Fibroblast of mammary gland (primary cell): ENCODE measurements at regions not wholly inside any gene's neighbourhood (a gene's known extent, or its start where the extent isn't known, plus 50 kb on each side); places are given as distances from the start of the nearest gene placed in this dataset.

ENCODE experiments used
- DNase-seq: peaks from one replicate; pipeline ENCODE4 v3.0.0-alpha.2; 2010; ENCODE audit warnings: low read depth
- H3K4me3 ChIP-seq: 2 replicates; pipeline ENCODE4 v1.5.1; 2011; ENCODE audit warnings: low read depth, mild to moderate bottlenecking, low read length, moderate library complexity; ENCODE audit not compliant: control insufficient read depth
- CTCF ChIP-seq: conservative IDR thresholded peaks from 2 replicates; pipeline ENCODE4 v1.5.1; 2011; ENCODE audit warnings: low read depth, low read length, inconsistent platforms; ENCODE audit not compliant: control insufficient read depth, insufficient read depth

- DNase-seq: no peak
- no peak overlapping the region for H3K4me3 ChIP-seq
- TF ChIP-seq CTCF: no peak
Measured at GRCh38 chr9:38208206-38208901, 139.3 kb upstream of the SHB start.

DNA sequence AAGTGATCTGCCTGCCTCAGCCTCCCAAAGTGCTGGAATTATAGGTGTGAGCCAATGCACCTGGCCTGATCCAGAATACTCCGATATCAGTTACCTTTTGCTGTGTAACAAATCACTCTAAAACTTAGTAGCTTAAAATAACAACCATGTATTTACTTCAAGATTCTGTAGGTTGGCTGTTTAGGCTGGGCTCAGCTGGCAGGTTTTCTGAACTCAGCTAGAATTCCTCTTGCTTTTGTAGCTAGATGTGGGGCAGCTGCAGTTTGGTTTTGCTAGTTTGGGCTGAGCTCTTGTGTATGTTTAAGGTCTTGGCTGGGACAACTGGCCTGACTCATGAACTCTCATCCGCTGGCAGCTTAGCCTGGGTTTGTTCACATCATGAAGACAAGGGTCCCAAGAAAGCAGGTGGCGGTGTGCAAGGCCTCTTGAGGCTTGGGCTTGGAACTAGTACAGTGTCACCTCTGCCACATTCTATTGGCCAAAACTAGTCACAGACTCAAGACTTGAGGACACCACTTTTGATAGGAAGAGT is 138.3 kb upstream of the SHB start:
- TF ChIP-seq CTCF: no peak
- DNase-seq: no peak
- no peak overlapping the region for H3K4me3 ChIP-seq

DNA sequence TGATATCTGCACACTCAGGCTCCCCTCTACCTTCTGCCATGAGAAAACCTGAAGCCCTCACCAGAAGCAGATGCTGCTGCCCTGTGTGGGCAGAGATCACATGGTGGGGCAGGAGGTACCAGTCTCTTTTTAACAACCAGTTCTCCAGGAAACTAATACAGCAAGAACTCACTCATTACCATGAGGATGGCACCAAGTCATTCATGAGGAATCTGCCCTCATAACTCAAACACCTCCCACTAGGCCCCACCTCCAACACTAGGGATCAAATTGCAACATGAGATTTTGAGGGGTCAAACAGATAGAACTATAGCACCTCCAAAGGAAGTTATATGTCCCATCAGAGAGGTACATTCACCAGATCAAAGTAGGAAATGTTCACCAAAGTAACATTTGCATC is 136.3 kb upstream of the SHB start:
- no peak overlapping the region for H3K4me3 ChIP-seq
- TF ChIP-seq CTCF: no peak
- DNase-seq: no peak

GRCh38 chr9:38202336-38202938 is 133.4 kb upstream of the SHB start:
- TF ChIP-seq CTCF: no peak
- no peak overlapping the region for H3K4me3 ChIP-seq
- DNase-seq: no peak

DNA sequence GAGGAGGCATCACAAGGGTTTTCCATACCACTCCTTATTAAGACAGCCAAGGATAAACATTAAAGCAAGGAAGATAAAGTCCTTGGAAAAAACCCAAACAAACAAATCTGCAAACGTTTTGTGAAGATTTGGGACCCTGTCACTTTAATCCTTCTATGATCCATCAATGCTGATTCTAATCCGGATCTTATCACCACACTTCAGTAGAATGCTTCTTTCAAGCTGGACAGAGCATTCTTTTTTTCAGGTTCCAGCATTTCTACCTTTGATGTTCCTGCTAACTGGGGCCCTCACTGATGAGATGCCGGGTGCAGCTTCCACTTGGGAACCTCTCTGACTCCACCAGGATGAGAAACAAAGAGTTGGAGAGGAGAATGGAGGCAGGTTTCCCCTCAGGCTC is 132.8 kb upstream of the SHB start:
- no peak for TF ChIP-seq CTCF
- DNase-seq: no peak
- no peak overlapping the region for H3K4me3 ChIP-seq

DNA sequence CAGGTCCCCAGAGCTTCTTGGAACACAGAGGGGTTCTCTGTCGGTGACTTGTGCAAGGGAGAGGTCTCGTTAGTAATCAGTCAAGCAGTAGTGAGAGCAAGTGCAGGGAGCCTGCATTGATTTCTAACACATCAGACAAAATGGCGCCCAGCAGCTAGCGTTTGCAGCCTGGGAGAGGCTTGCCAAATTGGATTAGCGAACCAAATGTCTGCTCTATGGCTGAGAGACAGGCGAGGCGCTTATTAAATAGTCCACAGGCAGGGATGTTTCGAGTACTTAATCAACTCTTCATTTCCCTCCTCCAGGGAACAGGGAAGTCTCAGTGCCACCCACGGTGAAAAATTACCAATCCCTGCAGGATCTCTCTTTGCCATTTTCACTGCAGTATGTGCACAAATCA is 131.4 kb upstream of the SHB start:
- no peak overlapping the region for H3K4me3 ChIP-seq
- no peak for DNase-seq
- TF ChIP-seq CTCF: no peak
